Heart left ventricle (tissue), 13 donors: ENCODE measurements at regions not wholly inside any gene's neighbourhood (a gene's known extent, or its start where the extent isn't known, plus 50 kb on each side); places are given as distances from the start of the nearest gene placed in this dataset.

Experiments
- CTCF ChIP-seq, 12 donors: fragments of 200-600 bp; sonication (generic) in 4 of 12; IDR thresholded peaks; one replicate each; pipeline versions ENCODE4 v1.5.0 to v1.8.0; 2018 to 2022; ENCODE audit warnings: antibody characterized with exemption in 12 of 12, mild to moderate bottlenecking in 5 of 12
- POLR2A ChIP-seq, 2 donors: fragments of 450-650 bp; IDR thresholded peaks; one replicate each; pipeline ENCODE4 v1.6.1; 2017; ENCODE audit warnings: antibody characterized with exemption in 2 of 2, mild to moderate bottlenecking in 2 of 2, moderate library complexity in 2 of 2
- donor health status: ischemic (EF 13 %, LVEDD 7.1; RV severe dilation, severe dysfunction).
- donor health status: DM: no; HTN: yes; CAD: no.
- donor health status: DM: no; HTN: no; CAD: no.
- donor health status: ischemic (EF 25% LVEDD 6.9; RV normal size, moderate dysfunction).
- donor health status: ischemic (EF 25% LVEDD 5.7; RV mildly dilated, moderate dysfunction).
- donor health status: ischemic (EF 35%, LVEDD 5.7; RV mildly dilated, moderate dysfunction).
- donor health status: nonischemic (EF 11% LVEDD 7.7; RV severe dilation, severe dysfunction).
- donor health status: DM: yes; HTN: yes; CAD: no.
- donor health status: PGD.
- donor health status: ischemic (EF 29% LVEDD 5.4; RV normal size, mild dysfunction).
- donor health status: nonischemic (EF 23%, LVEDD 6.1; RV moderate dilation, normal function).

- TF ChIP-seq CTCF (IDR thresholded peaks at IDR 0.05) (no peak), POLR2A (IDR thresholded peaks at IDR 0.05) (no peak)
Observed at GRCh38 chr3:106261915-106262683, 393.3 kb upstream of the CBLB start.
